GM21360 (cell line): ENCODE measurements at regions not wholly inside any gene's neighbourhood (a gene's known extent, or its start where the extent isn't known, plus 50 kb on each side); places are given as distances from the start of the nearest gene placed in this dataset.

Source experiments
- ATAC-seq: cut with Tn5 transposase; IDR thresholded peaks from one replicate; pipeline ENCODE4 v1.9.1; 2021; ENCODE audit warnings: mild to moderate bottlenecking, moderate library complexity; ENCODE audit not compliant: unreplicated experiment

DNA sequence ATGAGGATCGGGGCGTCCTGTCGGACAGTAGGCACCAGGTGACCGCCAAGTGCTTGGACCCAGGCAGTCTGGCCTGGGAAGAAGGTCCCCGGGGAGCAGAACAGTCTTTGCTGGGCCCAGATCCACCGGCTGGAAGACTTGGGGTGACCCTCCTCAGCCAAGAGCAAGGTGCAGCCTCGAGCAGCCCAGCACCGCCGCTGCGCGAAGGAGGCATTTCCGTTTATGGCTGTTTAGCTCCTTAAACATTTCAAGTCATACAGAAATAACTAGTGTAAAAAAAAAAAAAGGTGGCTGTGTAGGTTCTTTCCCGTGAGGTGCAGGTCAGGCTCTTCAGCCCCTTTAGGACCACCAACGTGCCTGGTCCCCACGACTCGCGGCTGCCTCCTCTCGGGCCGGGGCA, 370.2 kb downstream of the CMPK2 start:
- no peak for ATAC-seq

DNA sequence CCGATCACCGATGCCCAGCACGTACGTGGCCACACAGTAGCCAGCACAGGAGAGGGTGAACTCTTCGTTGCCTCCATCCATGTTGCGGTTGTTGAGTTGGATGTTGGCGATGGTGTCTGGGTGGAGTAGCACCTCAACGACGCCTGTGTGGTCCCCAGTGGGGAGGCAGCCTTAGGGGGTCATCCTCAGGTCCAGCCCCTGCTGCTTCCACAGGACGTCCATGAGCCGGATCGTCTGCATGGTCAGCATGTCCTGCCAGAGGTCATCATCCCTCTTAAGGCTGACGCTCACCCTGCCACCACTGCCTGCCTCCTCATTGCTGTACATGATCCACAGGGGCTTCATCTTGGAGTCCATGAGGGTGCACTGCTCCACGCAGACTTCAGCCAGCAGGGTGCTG, 369.3 kb downstream of the CMPK2 start:
- no peak for ATAC-seq

DNA sequence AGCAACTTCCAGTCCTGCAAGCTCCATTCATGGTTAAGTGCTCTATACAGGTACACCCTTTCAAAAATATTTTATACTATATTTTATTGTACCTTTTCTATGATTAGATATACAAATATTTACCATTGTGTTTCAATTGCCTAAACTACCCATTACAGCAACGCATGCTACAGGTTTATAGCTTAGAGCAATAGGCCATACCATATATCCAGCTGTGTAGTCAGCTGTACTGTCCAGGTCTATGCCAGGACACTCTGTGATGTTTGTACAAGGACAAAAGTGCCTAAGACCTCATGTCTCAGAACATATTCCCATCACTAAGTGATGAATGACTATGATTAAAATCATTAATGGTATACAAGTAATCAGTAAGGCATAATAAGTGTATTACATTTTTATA, 368.7 kb downstream of the CMPK2 start:
- no peak for ATAC-seq

DNA sequence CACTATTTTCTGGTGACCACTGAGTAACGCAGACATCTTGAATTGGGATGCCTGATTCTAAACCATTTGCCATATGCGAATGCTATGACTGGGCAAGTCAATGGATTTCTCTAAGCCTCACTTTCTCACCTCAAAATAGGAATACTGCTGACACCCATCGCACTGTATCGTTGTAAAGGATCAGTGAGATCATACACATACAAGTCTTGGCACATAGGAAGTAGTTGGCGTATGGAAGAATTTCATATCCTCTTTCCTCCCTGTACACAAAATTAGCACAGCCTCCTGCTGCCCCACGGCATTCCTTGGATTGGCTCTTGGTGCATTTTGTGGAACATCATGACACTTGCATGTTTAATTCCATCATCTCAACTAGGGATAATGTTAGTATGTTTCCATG, 366.9 kb downstream of the CMPK2 start:
- no peak for ATAC-seq

DNA sequence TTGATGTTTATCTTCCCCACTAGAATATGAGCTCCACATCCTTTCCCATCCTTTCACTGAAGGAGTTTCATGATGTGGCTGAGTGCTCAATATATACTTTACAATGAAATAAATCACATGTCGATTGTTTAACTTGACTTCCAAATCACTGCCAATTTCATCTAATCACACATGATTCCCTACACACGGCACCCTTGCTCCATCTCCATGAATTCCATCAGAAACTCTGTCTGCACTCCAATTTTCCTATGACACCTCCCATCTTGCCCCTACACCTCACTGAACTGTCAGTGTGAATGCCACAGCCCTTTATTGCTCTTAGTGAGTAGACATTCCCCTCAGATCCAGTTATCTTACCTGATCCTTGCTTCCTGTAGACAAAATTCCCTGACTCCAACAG, 366.0 kb downstream of the CMPK2 start:
- ATAC-seq, result no peak

DNA sequence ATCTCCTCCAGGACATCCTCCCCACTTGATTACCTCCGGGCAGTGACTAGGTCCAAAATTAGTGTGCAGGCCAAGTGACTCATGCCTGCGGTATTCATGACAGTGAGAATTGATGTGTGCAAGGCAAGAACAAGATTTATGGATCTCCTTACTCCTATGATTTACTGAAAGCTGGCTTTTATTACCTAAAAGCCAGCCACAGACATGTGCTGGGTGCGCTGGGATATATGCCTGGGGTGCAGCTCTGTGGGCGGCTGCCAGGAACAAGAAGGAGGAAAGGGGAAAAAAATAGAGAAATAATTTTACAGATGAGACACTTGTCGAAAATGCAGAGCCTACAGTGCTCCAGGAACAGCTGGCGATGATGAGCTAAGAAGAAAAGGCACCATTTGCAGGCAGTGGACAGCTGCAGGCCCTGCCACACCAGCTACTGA, 359.3 kb downstream of the CMPK2 start:
- ATAC-seq, result no peak

DNA sequence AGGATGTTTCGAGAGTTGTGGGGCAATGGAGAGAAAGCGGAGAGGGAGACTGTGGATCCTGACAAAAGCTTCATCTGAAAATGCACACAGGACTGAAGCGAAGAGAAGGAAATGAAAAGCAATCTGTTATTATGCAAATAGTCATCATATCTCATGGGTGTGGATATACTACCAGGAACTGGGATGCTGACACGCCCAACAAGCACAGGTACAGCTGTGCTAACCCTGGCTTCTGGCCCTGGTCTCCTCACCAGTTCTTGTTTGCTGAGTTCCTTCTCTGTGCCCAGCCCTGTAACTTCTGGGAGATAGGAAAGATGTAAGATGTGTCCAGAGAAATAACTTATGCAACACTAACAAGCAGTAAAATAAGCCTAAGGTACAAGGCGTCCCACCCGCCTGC, 358.8 kb downstream of the CMPK2 start:
- no peak for ATAC-seq

DNA sequence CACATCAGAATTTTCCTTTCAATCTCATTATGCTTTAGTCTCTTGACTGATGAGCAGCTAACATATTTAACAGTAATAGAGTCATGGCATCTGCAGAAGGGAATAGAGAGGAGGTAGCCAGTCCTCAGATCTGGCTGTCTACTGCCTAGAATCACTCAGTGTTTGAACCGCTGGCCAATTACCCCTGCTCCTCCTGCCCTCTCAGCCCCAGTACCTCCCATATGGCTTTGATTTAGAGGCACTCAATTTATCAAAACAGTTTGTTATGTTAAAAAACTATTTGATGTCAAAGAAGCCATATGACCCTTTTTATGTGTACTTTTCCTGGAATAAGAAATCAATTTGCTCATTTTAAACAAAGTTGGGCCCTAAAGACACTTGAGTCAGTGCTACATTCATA, 355.2 kb downstream of the CMPK2 start:
- no peak for ATAC-seq

DNA sequence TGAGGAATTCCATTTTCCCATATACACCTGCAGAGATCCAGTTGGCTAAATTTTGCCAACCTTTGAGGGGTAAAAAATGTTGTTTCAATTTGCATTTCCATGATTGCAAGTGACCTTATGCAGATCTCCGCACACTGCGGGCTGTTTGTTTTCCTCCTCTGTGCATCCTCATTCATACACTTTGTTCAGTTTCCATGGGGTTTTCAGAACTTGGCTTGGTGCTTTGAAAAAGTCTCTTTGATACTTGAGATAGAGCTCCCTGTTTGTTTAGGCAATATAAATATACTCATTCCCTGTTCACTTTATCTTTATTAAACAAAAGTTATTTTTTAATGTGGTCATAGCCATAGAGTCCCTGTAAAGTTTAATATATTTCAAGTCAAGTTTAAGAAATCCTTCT, 353.1 kb downstream of the CMPK2 start:
- ATAC-seq, result no peak

DNA sequence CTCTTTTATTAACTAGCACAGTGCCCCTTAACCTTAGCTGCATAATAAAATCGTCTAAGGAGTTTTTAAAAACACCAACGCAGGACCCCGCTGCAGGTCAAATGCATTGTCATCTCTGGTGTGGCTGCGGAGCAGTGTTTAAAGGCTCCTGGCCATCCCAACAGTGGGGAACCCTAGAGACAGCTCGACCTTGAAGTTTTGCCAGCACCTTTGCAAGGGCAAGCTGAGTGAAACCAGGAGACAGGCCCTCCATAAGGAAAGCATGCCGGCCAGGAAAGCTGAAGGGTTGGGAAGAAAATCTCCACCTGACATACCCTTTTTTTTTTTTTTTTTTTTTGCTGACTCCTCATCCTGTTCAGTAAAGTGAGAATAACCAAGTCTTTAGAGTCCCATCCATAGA, 349.0 kb downstream of the CMPK2 start:
- ATAC-seq, result no peak

DNA sequence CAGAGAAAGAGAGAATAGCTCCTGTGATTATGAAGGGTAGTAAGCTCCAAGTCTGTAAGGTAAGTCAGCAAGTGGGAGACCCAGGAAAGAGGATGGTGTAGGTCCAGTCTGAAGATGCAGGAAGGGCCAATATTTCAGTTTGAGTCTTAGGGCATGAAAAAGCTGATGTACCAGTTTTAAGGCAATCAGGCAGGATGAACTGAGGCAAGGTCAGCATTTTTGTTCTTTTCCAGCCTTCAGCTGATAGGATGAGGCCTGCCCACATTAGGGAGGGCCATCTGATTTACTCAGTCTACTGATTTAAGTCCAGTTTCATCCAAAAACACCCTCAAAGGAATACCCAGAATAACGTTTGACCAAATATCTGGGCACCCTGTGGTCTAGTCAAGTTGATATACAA, 347.3 kb downstream of the CMPK2 start:
- ATAC-seq, result no peak

DNA sequence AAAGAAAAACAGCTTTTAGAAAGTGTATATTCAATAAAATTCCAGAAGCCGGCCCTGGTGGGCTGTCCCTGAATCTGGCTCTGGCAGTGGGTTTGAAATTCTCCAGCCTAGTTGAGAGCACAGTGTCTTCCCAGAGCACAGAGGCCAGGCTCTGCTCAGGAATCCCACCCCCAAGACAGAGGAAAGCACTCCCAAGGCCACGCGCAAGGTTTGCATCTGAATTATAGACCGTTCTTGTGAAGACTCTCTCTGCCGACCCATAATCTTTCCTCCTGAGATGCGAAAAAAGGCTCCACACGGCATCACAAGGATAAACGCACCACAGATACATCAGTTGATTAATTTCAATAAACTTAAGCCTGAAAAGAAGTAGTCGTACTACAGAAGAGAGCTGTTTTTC, 342.2 kb downstream of the CMPK2 start:
- ATAC-seq, result no peak

DNA sequence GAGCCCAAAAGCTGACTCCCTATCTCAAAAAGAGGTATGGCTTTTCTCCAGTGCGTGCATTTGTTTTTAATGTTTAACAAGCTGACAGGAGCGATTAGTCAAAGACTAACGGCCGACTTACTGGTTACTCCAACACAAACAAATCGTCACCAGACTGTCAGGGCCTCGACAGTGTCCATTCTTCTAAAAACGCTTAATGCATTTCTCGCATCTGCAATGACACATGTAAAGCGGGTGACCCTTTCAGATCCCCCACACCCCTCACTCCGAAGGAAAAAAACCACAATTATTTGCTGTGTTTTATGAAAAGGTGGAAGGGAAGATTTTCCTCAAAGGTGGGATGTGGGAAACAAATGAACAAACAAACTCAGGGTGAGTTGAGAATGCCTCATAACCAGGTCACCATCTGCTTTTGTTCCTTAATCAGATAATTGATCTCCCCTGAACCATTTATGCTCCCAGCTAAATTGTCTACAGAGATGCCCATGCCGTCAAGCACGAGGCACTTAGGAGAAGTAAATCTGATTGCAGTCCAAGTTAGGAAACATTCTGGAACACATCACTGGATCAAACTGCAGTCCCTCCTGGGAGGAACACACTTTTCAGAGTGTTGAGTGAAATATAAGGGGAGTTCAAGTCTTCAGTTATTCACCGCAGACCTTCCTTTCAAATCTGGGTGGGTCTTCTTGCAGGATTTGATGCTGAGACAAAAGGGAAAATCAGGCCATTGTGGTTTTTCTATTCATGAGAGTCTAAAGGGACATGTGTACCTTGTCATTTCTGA, 340.8 kb downstream of the CMPK2 start:
- no peak for ATAC-seq

DNA sequence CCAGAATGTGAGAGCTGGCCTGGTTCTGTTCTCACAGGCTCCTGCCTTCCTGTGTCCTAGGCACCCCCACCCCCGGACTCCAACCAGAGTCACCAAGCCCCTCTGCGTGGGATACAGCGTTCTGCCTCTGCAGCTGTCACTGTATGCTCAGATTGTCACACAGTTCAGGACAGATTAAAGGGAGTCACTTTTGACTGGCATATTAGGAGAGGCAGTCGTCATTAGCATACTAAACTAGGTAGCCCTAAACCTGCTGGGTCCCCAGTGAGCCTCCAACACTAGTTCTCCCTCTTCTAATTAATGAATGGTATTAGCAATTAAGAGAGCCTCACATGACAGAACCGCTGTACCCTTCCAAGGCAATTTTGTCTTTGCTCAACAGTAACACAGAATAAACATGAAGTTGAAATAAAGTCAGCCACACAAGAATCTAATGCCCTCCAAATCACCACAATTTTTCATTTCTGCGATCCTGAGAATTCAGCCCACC, 340.2 kb downstream of the CMPK2 start:
- no peak for ATAC-seq

DNA sequence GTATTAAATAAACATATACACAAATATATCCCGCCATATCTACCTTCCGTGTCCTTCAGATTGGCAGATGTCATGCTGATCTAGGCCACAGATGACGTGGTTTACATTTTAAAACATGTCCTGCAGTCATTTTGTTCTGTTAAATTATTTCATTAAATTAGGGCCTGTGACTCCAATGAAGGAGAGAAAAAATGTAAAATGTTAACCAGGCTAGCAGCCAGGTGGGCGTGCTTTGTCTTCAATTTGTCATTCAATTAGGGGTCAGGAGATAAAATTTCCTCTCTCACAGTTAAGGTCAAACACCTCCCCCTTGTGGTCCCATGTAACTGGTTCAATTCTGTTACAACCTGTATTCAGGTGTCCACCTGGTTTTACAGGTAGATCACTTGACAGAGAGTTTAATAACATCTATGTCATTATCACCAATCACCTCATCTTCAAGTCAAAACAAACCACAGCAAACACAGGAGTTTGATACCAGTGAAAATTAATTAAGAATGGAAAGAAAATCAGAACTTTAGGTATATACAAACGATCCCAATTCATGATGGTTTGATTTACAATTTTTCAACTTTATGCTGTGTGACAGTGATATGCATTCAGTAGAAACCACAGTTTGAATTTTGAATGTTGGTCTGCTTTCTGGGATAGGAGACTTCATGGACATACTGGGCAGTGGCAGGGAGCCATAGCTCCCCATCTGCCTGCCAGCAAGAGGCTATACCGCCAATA, 339.4 kb downstream of the CMPK2 start:
- peak; percentile 49 for ATAC-seq

DNA sequence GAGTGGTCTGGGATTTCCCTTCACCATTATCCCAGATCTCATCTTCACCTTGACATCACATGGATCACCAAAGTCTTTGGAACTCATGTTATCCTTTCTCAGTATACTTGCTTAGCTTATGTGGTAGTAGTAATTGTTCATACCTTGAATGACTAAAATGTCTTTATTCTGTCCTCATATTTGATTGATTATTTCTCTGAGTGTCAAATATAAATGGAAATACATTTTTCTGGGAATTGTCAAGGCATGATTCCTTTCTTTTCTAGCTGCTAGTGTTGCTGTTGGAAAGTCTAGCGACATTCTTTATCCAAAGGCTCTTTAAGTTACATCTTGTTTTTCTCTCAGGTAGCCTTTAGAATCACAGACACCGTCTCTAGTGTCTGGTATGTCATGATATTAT, 334.4 kb downstream of the CMPK2 start:
- no peak for ATAC-seq

DNA sequence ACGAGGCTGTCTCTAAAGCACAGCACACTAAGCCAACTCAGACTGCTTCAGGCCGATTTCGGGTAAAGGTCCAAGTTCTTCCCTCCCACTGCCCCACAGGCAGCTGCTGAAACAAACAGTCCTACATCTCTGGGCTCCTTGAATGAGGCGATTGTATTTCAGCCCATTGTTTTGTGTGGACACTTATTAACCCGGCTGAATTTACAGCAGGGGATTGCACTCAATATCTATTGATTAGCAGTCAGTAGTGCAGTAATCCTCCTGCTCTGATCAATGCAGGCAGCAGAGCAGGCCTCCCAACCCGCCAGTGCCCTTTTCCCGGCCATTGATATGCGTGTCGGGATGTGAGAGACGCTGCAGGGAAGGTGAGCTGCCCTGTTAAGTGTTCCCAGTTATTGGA, 330.1 kb downstream of the CMPK2 start:
- ATAC-seq, result no peak

DNA sequence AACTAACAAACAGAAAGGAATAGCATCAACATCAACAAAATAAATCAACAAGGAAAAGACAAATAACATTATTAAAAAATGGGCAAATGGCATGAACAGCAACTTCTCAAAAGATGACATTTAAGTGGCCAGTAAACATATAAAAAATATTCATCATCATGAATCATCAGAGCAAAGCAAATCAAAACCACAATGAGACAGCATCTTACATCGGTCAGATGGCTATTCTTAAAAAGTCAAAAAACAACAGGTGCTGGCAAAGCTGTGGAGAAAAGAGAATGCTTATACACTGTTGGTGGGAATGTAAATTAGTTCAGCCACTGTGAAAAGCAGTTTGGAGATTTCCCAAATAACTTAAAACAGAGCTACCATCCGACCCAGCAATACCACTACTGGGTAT, 327.1 kb downstream of the CMPK2 start:
- no peak for ATAC-seq

DNA sequence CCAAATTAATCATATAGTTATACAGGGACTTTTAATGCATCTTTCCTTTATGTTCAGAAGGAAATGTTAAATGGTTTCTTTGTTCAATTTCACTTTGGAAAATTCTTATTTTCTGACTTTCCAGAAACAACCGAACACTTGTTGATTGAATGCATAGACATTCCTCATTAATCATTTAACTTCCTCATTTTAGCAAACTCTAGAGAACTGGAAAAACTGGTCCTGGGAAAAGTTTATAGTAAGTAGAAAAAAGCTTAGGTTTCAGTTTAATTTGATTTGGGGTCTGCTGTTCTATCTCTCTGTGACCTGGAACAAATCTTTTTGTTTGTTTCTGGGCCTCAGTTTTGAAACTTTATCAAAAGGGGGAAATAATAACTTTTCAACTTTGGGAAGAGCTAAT, 320.4 kb downstream of the CMPK2 start:
- no peak for ATAC-seq

DNA sequence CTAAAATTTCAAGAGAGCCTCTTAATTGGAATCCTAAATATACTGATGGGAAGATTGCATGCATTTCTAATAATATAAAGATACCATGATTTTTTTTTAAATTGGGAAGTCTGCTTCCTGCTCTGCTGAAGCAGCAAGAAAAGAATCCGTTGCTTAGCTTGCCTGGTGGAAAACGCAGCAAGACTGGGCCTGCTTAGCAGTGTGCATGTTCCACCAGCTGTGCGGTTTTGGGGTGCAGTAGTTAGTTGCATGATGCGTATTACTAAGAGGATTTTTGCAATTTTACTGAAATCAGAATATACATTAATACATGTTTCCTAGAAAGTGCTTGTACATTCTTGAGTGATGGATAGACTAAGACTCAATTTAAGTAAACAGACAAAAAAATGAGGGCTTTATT, 319.9 kb downstream of the CMPK2 start:
- ATAC-seq, result no peak

DNA sequence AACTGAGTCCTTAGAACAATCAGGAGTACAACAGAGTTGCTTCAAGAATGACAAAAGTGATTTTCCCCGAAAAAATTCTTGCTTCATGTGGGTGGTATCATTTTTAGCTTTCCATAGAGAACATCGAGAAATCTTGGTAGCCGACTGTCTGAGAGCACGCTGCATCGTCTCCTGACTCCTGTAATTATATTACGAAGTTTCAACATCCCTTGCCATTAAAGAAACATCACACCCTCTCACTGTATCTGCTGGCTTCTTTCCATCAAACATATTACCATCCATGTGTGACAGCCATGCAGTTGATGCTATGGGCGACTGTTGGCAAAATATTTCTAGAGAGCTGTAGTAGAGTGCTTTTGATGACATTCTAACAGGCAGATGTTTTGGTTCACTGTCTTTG, 311.2 kb downstream of the CMPK2 start:
- no peak for ATAC-seq

DNA sequence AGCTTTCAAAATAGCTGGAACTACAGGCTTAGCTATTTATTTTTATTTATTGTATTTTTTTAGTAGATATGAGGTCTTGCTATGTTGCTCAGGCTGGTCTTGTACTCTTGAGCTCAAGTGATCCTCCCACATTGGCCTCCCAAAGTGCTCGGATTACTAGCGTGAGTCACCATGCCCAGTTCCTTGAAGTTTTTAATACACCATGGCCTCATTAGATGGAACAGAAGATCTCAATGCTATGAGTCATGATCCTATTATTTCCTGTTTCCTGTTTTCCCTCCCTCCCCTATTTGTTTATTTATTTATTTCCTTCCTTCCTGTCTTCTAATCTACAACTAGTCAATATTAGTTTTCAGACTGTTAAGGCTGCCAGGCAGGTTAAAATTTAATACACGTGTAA, 309.0 kb downstream of the CMPK2 start:
- no peak for ATAC-seq
